K562 (cell line): ENCODE measurements at regions not wholly inside any gene's neighbourhood (a gene's known extent, or its start where the extent isn't known, plus 50 kb on each side); places are given as distances from the start of the nearest gene placed in this dataset.

ENCODE experiments used
- CTCF ChIP-seq, 3 experiments: IDR thresholded peaks in 2 of 3; conservative IDR thresholded peaks in 1 of 3; 2 replicates each; pipeline ENCODE4 v1.5.1; 2011 to 2012; ENCODE audit warnings: low read length in 3 of 3, mild to moderate bottlenecking in 3 of 3, control low read depth in 2 of 3, improper control_type of control experiment in 1 of 3, inconsistent platforms in 1 of 3, low read depth in 1 of 3, mixed read lengths in 1 of 3, moderate library complexity in 1 of 3; ENCODE audit not compliant: insufficient read depth in 2 of 3
- JUNB ChIP-seq: fragments of 450-650 bp; formaldehyde crosslinking; conservative IDR thresholded peaks from 2 replicates; pipeline ENCODE4 v1.4.0; 2020; ENCODE audit warnings: mild to moderate bottlenecking
- POLR2AphosphoS5 ChIP-seq: IDR thresholded peaks from 2 replicates; pipeline ENCODE4 v1.6.1; 2011; ENCODE audit warnings: mild to moderate bottlenecking, low read depth, low read length, moderate library complexity; ENCODE audit not compliant: control insufficient read depth, insufficient read depth
- POLR2G ChIP-seq: fragments of 200-400 bp; formaldehyde crosslinking; IDR thresholded peaks from 2 replicates; pipeline ENCODE4 v1.6.1; 2017; ENCODE audit warnings: low read depth, mild to moderate bottlenecking, antibody characterized with exemption, low read length, moderate library complexity

GRCh38 chr2:53075760-53076159 is 691.8 kb upstream of the CHAC2 start:
- TF ChIP-seq CTCF (IDR thresholded peaks at IDR 0.05 in 2 of 3, conservative IDR thresholded peaks at IDR 0.05 in 1 of 3; ENCODE audit: insufficient read depth in 2 of 3, low read depth in 1 of 3, low read length in 3 of 3) (no peak), POLR2G (no peak), JUNB (no peak), POLR2AphosphoS5 (no peak)
